Adrenal gland (tissue), 9 donors: ENCODE measurements at regions not wholly inside any gene's neighbourhood (a gene's known extent, or its start where the extent isn't known, plus 50 kb on each side); places are given as distances from the start of the nearest gene placed in this dataset.

Experiments used
- DNase-seq, 7 donors: peaks; one replicate each; pipeline ENCODE4 v3.0.0-alpha.2; 2019 to 2020
- H3K27ac ChIP-seq, 5 donors: fragments of 200-600 bp; sonication (generic) in 4 of 5; 1 replicate in 3 of 5; 2 replicates in 2 of 5; pipeline versions ENCODE4 v1.5.1 to v1.8.0; 2016 to 2020; ENCODE audit warnings: mild to moderate bottlenecking in 1 of 5
- H3K27me3 ChIP-seq: fragments of 200-600 bp; 2 replicates; pipeline ENCODE4 v1.8.0; 2021
- H3K36me3 ChIP-seq, 2 donors: fragments of 200-600 bp; replicated peaks in 1 of 2; 1 replicate in 1 of 2; 2 replicates in 1 of 2; pipeline versions ENCODE4 v1.5.1 to v1.8.0; 2018 to 2022
- H3K4me1 ChIP-seq, 2 donors: fragments of 200-600 bp; replicated peaks in 1 of 2; 1 replicate in 1 of 2; 2 replicates in 1 of 2; pipeline versions ENCODE4 v1.5.1 to v1.8.0; 2018 to 2021
- H3K4me3 ChIP-seq, 4 donors: fragments of 200-600 bp; sonication (generic) in 3 of 4; one replicate each; pipeline ENCODE4 v1.5.1; 2016 to 2018
- H3K9me3 ChIP-seq, 3 donors: fragments of 200-600 bp; sonication (generic) in 1 of 3; replicated peaks in 1 of 3; 1 replicate in 2 of 3; 2 replicates in 1 of 3; pipeline versions ENCODE4 v1.5.1 to v1.8.0; 2016 to 2021
- CTCF ChIP-seq, 6 experiments: fragments of 450-650 bp in 4 of 6; fragments of 200-600 bp in 2 of 6; sonication (generic) in 1 of 6; IDR thresholded peaks; 1 replicate in 5 of 6; 2 replicates in 1 of 6; pipeline versions ENCODE4 v1.5.1 to v1.8.0; 2016 to 2021; ENCODE audit warnings: antibody characterized with exemption in 6 of 6, mild to moderate bottlenecking in 2 of 6, moderate library complexity in 1 of 6
- POLR2A ChIP-seq, 2 donors: fragments of 450-650 bp; IDR thresholded peaks; one replicate each; pipeline ENCODE4 v1.6.1; 2017; ENCODE audit warnings: antibody characterized with exemption in 2 of 2, mild to moderate bottlenecking in 2 of 2, moderate library complexity in 1 of 2
- WGBS, 4 donors: extraction: QIAGEN DNeasy Blood & Tissue Kit in 2 of 4; methylation state at CpG; one replicate each; pipeline versions ENCODE4 v1.1.5 to v1.1.7; 2013 to 2017; 5-methylcytosine and 5-hydroxymethylcytosine counted together
- intact Hi-C, 2 donors: fragments of 100-400 bp; cut with DNase I; formaldehyde crosslinking; loops; one replicate each; pipeline versions ENCODE4 v1.14.1 to v1.15.0; 2022 to 2023
- donor health status: healthy with polysubstance abuse.
- donor health status: Bipolar disorder and iron deficiency.
- donor health status: DM: yes; HTN: yes; CAD: no.
- donor health status: DM: no; HTN: no; CAD: no.
- donor health status: DM: no; HTN: no; CAD: no.

GRCh38 chrX:19172741-19173140 is 50.5 kb upstream of the ADGRG2 start:
- TF ChIP-seq POLR2A (IDR thresholded peaks at IDR 0.05) (no peak), CTCF (IDR thresholded peaks at IDR 0.05) (no peak)
- intact Hi-C loops: no loop called here
- H3K4me3 ChIP-seq: no peak overlapping the region
- no peaks in the 10 kb centered on the region for H3K27me3 ChIP-seq
- H3K4me1 ChIP-seq: no peaks in the 10 kb centered on the region
- H3K36me3 ChIP-seq: no peaks in the 10 kb centered on the region
- H3K9me3 ChIP-seq: no peaks in the 10 kb centered on the region
- DNase-seq: no peak
- 42 to 83% (median 59%) methylated on average over 4 of the region's 4 CpGs for WGBS, 4 donors
- H3K27ac ChIP-seq: no peak overlapping the region

GRCh38 chrX:19174401-19175025 is 52.2 kb upstream of the ADGRG2 start:
- Histone ChIP-seq H3K27me3 (peaks cover 8% of the 10 kb centered on the region), H3K27ac (no peak overlapping the region), H3K4me3 (no peak overlapping the region), H3K9me3 (no peaks in the 10 kb centered on the region), H3K4me1 (no peaks in the 10 kb centered on the region), H3K36me3 (no peaks in the 10 kb centered on the region)
- peak in 1 of 7 donors; percentile 0 for DNase-seq
- 69 to 75% (median 72%) methylated on average over 9 to 10 of the region's 10 CpGs for WGBS, 4 donors
- intact Hi-C loops: no loop called here
- TF ChIP-seq POLR2A (IDR thresholded peaks at IDR 0.05) (no peak), CTCF (IDR thresholded peaks at IDR 0.05) (no peak)

- intact Hi-C loops: no loop called here
- WGBS, 4 donors: 35 to 53% (median 42%) methylated on average over 4 of the region's 4 CpGs
- Histone ChIP-seq H3K27me3 (peaks cover 8% of the 10 kb centered on the region), H3K4me3 (no peak overlapping the region), H3K36me3 (no peaks in the 10 kb centered on the region), H3K9me3 (no peaks in the 10 kb centered on the region), H3K4me1 (no peaks in the 10 kb centered on the region), H3K27ac (no peak overlapping the region)
- DNase-seq: no peak
- no peak for TF ChIP-seq POLR2A (IDR thresholded peaks at IDR 0.05)
- no peak for TF ChIP-seq CTCF (IDR thresholded peaks at IDR 0.05)
These were observed 54.8 kb upstream of the ADGRG2 start for GRCh38 chrX:19176901-19177630.

GRCh38 chrX:19177721-19178120 is 55.5 kb upstream of the ADGRG2 start:
- peaks cover 8% of the 10 kb centered on the region for H3K27me3 ChIP-seq
- TF ChIP-seq CTCF (IDR thresholded peaks at IDR 0.05) (no peak), POLR2A (IDR thresholded peaks at IDR 0.05) (no peak)
- H3K27ac ChIP-seq: no peak overlapping the region
- H3K4me1 ChIP-seq: no peaks in the 10 kb centered on the region
- DNase-seq: no peak
- H3K4me3 ChIP-seq: no peak overlapping the region
- no peaks in the 10 kb centered on the region for H3K9me3 ChIP-seq
- WGBS, 4 donors: 26 to 54% (median 38%) methylated on average over 6 of the region's 6 CpGs
- H3K36me3 ChIP-seq: no peaks in the 10 kb centered on the region
- intact Hi-C loops: no loop called here
